GM10266 (cell line): ENCODE measurements at regions not wholly inside any gene's neighbourhood (a gene's known extent, or its start where the extent isn't known, plus 50 kb on each side); places are given as distances from the start of the nearest gene placed in this dataset.

Source experiments
- DNase-seq: peaks from one replicate; pipeline ENCODE4 v3.0.0; 2012; ENCODE audit errors: extremely low spot score
- TF ChIP-seq, protein P1 (sequence below): IDR thresholded peaks from 2 replicates; pipeline ENCODE4 v1.5.1; 2012; ENCODE audit warnings: mild to moderate bottlenecking, low read depth; ENCODE audit not compliant: control insufficient read depth, insufficient read depth; ENCODE audit errors: missing control alignments

DNA sequence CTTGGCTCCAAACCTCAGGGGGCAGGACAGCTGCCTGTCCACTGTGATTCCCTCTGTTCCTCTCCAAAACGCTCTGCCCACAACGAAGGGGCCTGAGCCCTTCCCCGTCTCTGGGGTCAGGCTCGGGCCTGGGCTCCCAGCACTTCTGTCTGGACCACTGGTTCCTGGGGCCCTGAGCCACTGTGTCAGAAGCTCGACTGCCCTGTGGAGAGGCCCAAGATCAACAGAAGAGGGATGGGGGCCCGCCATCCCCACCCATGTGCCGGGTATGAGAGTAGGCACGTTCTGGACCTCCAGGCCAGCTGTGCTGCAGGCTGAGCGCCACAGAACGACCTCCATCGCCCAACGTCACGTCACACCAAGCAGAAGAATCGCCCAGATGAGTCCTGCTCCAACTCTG is 119.9 kb upstream of the HS6ST1 start:
- TF ChIP-seq, protein P1, sequence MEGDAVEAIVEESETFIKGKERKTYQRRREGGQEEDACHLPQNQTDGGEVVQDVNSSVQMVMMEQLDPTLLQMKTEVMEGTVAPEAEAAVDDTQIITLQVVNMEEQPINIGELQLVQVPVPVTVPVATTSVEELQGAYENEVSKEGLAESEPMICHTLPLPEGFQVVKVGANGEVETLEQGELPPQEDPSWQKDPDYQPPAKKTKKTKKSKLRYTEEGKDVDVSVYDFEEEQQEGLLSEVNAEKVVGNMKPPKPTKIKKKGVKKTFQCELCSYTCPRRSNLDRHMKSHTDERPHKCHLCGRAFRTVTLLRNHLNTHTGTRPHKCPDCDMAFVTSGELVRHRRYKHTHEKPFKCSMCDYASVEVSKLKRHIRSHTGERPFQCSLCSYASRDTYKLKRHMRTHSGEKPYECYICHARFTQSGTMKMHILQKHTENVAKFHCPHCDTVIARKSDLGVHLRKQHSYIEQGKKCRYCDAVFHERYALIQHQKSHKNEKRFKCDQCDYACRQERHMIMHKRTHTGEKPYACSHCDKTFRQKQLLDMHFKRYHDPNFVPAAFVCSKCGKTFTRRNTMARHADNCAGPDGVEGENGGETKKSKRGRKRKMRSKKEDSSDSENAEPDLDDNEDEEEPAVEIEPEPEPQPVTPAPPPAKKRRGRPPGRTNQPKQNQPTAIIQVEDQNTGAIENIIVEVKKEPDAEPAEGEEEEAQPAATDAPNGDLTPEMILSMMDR = no peak
- DNase-seq = no peak

GRCh38 chr2:128439031-128439790 is 120.5 kb upstream of the HS6ST1 start:
- no peak for DNase-seq
- TF ChIP-seq, protein P1 = no peak

DNA sequence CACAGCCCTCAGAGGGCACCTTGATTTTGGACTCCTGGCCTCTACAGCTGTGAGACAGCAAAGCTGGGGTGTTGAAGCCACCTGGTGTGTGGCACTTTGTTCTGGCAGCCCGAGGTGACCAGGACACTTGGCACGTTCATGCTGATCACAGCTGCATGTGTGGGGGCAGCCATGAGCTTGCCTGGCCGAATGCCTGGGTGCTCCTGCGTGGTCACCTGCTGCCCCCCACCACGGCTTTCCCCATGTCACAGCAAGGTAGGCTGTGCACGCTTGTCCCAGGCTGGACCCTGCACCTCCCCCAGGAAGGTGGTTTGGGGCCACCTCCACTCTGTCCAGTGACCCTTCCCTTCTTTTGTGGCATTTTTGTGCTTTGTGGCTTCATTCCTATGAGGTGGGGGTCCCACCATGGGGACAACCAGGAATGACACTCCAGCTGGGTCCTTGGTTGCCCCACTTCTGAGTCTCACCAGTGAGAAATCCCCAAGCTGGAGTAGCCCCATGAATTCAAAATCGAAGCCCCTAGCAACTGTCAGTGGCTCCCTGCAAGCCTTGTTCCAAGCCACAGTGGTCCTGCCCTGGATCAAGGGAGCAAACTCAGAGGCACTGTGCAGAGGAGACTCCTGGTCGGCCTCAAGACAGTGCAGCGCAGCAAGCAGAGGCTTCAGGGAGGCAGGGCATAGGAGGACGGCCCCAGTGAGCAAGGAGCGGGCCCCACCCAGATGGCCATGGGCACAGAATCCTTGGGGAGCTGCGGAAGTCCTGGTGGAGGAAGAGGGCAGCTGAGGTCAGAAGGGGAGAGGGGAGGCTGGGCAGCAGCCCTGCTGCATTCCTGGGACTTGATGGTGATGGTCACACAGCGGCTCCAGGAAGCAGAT is 121.4 kb upstream of the HS6ST1 start:
- TF ChIP-seq, protein P1 = no peak
- DNase-seq = no peak

GRCh38 chr2:128440666-128441340 is 122.1 kb upstream of the HS6ST1 start:
- TF ChIP-seq, protein P1 = no peak

DNA sequence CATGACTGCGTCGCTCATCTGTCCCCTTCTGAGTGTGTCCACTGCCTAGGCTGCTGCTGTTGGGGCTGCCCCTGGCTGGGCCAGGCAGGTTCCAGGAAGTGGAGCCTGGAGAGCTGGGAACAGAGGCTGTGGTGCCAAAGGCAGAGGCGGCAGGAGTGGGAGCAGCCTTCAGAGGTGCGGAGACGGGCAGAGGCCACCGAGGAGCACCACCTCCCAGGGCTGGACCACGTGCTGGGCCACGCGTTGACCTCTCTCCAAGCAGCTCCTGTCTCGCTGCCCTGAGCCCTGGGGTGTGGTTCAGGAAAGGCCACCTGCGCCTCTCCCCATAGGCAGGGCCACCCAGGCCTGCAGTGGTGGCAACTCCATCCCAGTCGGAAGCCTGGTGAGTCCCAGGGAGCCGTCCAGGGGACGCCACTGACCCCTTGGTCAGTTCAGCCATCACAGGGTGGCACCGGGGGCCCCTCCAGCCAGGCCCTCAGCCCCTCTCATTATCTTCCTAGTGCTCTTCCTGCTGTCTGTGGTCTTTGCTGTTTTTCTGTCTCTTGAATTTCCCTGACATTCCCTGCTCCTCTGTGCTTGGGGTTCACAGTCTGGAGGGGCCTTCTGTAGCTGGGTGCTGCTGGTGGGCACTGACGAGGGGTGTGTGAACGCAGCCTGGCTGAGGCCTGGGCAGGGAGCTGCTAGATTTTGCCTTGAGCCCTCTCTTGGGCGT is 122.8 kb upstream of the HS6ST1 start:
- no peak for DNase-seq
- TF ChIP-seq, protein P1 = no peak

More at GRCh38 chr2:128440666-128441340, 122.1 kb upstream of the HS6ST1 start:
- DNase-seq = no peak

GRCh38 chr2:128442053-128442751 is 123.5 kb upstream of the HS6ST1 start:
- TF ChIP-seq, protein P1 = no peak
- no peak for DNase-seq
